NCI-H1694 (cell line): ENCODE measurements at regions not wholly inside any gene's neighbourhood (a gene's known extent, or its start where the extent isn't known, plus 50 kb on each side); places are given as distances from the start of the nearest gene placed in this dataset.

Experiments
- DNase-seq: peaks from one replicate; lab custom pipeline; 2025; lab: John Stamatoyannopoulos, UW

GRCh38 chr2:217195658-217196446 is 336.0 kb upstream of the TNP1 start:
- no peak for DNase-seq

- DNase-seq = no peak
These were observed 335.2 kb upstream of the TNP1 start for GRCh38 chr2:217195016-217195415.

GRCh38 chr2:217193431-217194340 is 333.8 kb upstream of the TNP1 start:
- DNase-seq = peak; percentile 37

GRCh38 chr2:217192366-217192765 is 332.5 kb upstream of the TNP1 start:
- DNase-seq = no peak

- DNase-seq = no peak
These were observed 329.9 kb upstream of the TNP1 start for GRCh38 chr2:217189747-217190146.

- DNase-seq = no peak
These were observed 329.3 kb upstream of the TNP1 start for GRCh38 chr2:217189131-217189530.

GRCh38 chr2:217186668-217187159 is 326.9 kb upstream of the TNP1 start:
- no peak for DNase-seq

- DNase-seq = no peak
These were observed 326.3 kb upstream of the TNP1 start for GRCh38 chr2:217186152-217186551.

- no peak for DNase-seq
These were observed 325.6 kb upstream of the TNP1 start for GRCh38 chr2:217185265-217185995.

GRCh38 chr2:217184242-217184641 is 324.4 kb upstream of the TNP1 start:
- DNase-seq = no peak

- DNase-seq = peak; percentile 10
These were observed 323.6 kb upstream of the TNP1 start for GRCh38 chr2:217183471-217183870.

- DNase-seq = peak; percentile 82
These were observed 323.1 kb upstream of the TNP1 start for GRCh38 chr2:217182926-217183325.

- no peak for DNase-seq
These were observed 321.6 kb upstream of the TNP1 start for GRCh38 chr2:217181512-217181911.

GRCh38 chr2:217179854-217180253 is 320.0 kb upstream of the TNP1 start:
- no peak for DNase-seq

- DNase-seq = no peak
These were observed 318.5 kb upstream of the TNP1 start for GRCh38 chr2:217178341-217178740.

GRCh38 chr2:217177720-217178119 is 317.9 kb upstream of the TNP1 start:
- no peak for DNase-seq

- no peak for DNase-seq
These were observed 312.0 kb upstream of the TNP1 start for GRCh38 chr2:217171874-217172273.

GRCh38 chr2:217168496-217168895 is 308.6 kb upstream of the TNP1 start:
- peak; percentile 9 for DNase-seq

- DNase-seq = no peak
These were observed 307.7 kb upstream of the TNP1 start for GRCh38 chr2:217167531-217167930.

GRCh38 chr2:217166241-217166850 is 306.5 kb upstream of the TNP1 start:
- peak; percentile 47 for DNase-seq

- no peak for DNase-seq
These were observed 305.7 kb upstream of the TNP1 start for GRCh38 chr2:217165547-217165946.

GRCh38 chr2:217163987-217164386 is 304.1 kb upstream of the TNP1 start:
- no peak for DNase-seq
